DMS 273 (cell line): ENCODE measurements at regions not wholly inside any gene's neighbourhood (a gene's known extent, or its start where the extent isn't known, plus 50 kb on each side); places are given as distances from the start of the nearest gene placed in this dataset.

Experiments
- DNase-seq: peaks from one replicate; lab custom pipeline; 2025; ENCODE audit not compliant: unreplicated experiment; lab: John Stamatoyannopoulos, UW

- peak; percentile 29 for DNase-seq
Observed at GRCh38 chr2:129777762-129778583, 201.5 kb upstream of the RAB6C start.

GRCh38 chr2:129778584-129778877 is 200.9 kb upstream of the RAB6C start:
- no peak for DNase-seq

GRCh38 chr2:129779783-129780182 is 199.7 kb upstream of the RAB6C start:
- no peak for DNase-seq

- DNase-seq = no peak
Observed at GRCh38 chr2:129780316-129781270, 198.9 kb upstream of the RAB6C start.

- no peak for DNase-seq
Observed at GRCh38 chr2:129781749-129782632, 197.5 kb upstream of the RAB6C start.

- no peak for DNase-seq
Observed at GRCh38 chr2:129782633-129782990, 196.9 kb upstream of the RAB6C start.

- DNase-seq = no peak
Observed at GRCh38 chr2:129784486-129784885, 195.0 kb upstream of the RAB6C start.

GRCh38 chr2:129791712-129792111 is 187.8 kb upstream of the RAB6C start:
- no peak for DNase-seq

- DNase-seq = no peak
Observed at GRCh38 chr2:129793431-129793902, 186.0 kb upstream of the RAB6C start.

- DNase-seq = no peak
Observed at GRCh38 chr2:129794116-129794515, 185.3 kb upstream of the RAB6C start.

- DNase-seq = no peak
Observed at GRCh38 chr2:129794540-129794939, 184.9 kb upstream of the RAB6C start.

- DNase-seq = no peak
Observed at GRCh38 chr2:129796225-129796624, 183.2 kb upstream of the RAB6C start.

GRCh38 chr2:129796801-129797488 is 182.5 kb upstream of the RAB6C start:
- no peak for DNase-seq

- no peak for DNase-seq
Observed at GRCh38 chr2:129797489-129798300, 181.8 kb upstream of the RAB6C start.

GRCh38 chr2:129798301-129798581 is 181.2 kb upstream of the RAB6C start:
- DNase-seq = no peak

- no peak for DNase-seq
Observed at GRCh38 chr2:129798626-129799025, 180.8 kb upstream of the RAB6C start.

- no peak for DNase-seq
Observed at GRCh38 chr2:129799036-129799958, 180.2 kb upstream of the RAB6C start.

- no peak for DNase-seq
Observed at GRCh38 chr2:129800285-129800684, 179.2 kb upstream of the RAB6C start.

- DNase-seq = no peak
Observed at GRCh38 chr2:129800686-129801085, 178.8 kb upstream of the RAB6C start.
